GDM1 (cell line): ENCODE measurements at regions not wholly inside any gene's neighbourhood (a gene's known extent, or its start where the extent isn't known, plus 50 kb on each side); places are given as distances from the start of the nearest gene placed in this dataset.
"Not testable (repeated sequence)": the region's sequence is repeated elsewhere in the genome, so short reads cannot be mapped to it uniquely, and the experiment has no call there.

Source experiments
- DNase-seq: peaks from one replicate; lab custom pipeline; 2025; lab: John Stamatoyannopoulos, UW

- no peak for DNase-seq
These were observed 252.2 kb upstream of the PLPP4 start for GRCh38 chr10:120204877-120205276.

- DNase-seq: no peak
These were observed 251.5 kb upstream of the PLPP4 start for GRCh38 chr10:120205368-120206018.

- DNase-seq: no peak
These were observed 248.5 kb upstream of the PLPP4 start for GRCh38 chr10:120208488-120208887.

GRCh38 chr10:120209124-120209762 is 247.8 kb upstream of the PLPP4 start:
- DNase-seq: no peak

GRCh38 chr10:120212275-120212674 is 244.8 kb upstream of the PLPP4 start:
- DNase-seq: no peak

GRCh38 chr10:120213283-120213682 is 243.7 kb upstream of the PLPP4 start:
- not testable (repeated sequence) for DNase-seq

GRCh38 chr10:120217736-120218135 is 239.3 kb upstream of the PLPP4 start:
- DNase-seq: no peak

- DNase-seq: peak; percentile 20
These were observed 235.0 kb upstream of the PLPP4 start for GRCh38 chr10:120221873-120222485.

- no peak for DNase-seq
These were observed 227.4 kb upstream of the PLPP4 start for GRCh38 chr10:120229641-120230040.

- DNase-seq: not testable (repeated sequence)
These were observed 217.3 kb upstream of the PLPP4 start for GRCh38 chr10:120239695-120240094.

- DNase-seq: no peak
These were observed 205.1 kb upstream of the PLPP4 start for GRCh38 chr10:120251821-120252442.

- no peak for DNase-seq
These were observed 203.9 kb upstream of the PLPP4 start for GRCh38 chr10:120253131-120253530.

- DNase-seq: no peak
These were observed 196.6 kb upstream of the PLPP4 start for GRCh38 chr10:120260456-120260855.

GRCh38 chr10:120262857-120263547 is 194.0 kb upstream of the PLPP4 start:
- no peak for DNase-seq

- no peak for DNase-seq
These were observed 191.0 kb upstream of the PLPP4 start for GRCh38 chr10:120266022-120266421.

- no peak for DNase-seq
These were observed 186.1 kb upstream of the PLPP4 start for GRCh38 chr10:120270906-120271305.

- no peak for DNase-seq
These were observed 185.3 kb upstream of the PLPP4 start for GRCh38 chr10:120271696-120272095.

GRCh38 chr10:120272350-120272749 is 184.7 kb upstream of the PLPP4 start:
- no peak for DNase-seq

- DNase-seq: no peak
These were observed 179.0 kb upstream of the PLPP4 start for GRCh38 chr10:120278069-120278468.

GRCh38 chr10:120279196-120279595 is 177.8 kb upstream of the PLPP4 start:
- no peak for DNase-seq

GRCh38 chr10:120282421-120282820 is 174.6 kb upstream of the PLPP4 start:
- DNase-seq: no peak

- DNase-seq: no peak
These were observed 174.1 kb upstream of the PLPP4 start for GRCh38 chr10:120282846-120283492.
